GM12878 (cell line): ENCODE measurements at regions not wholly inside any gene's neighbourhood (a gene's known extent, or its start where the extent isn't known, plus 50 kb on each side); places are given as distances from the start of the nearest gene placed in this dataset.

Source experiments
- ATAC-seq: fragments of 200-7000 bp; cut with Tn5 transposase; 3 replicates; pipeline ENCODE4 v1.9.1; 2020; ENCODE audit warnings: mild to moderate bottlenecking, moderate library complexity
- BruUV-seq: library from RNA; stranded (reverse); fragments of 400-500 nt; replicated peaks from 2 replicates; lab custom pipeline; 2021; lab: Mats Ljungman, UMichigan
- CTCF ChIA-PET: fragments of 300-600 bp; sonication (Branson Sonifier 250); formaldehyde crosslinking; extraction: SDS; loops from one replicate; lab custom pipeline; 2021; ENCODE audit warnings: inconsistent platforms; lab: Yijun Ruan, JAX
- POLR2A ChIA-PET: fragments of 350-600 bp; formaldehyde crosslinking; extraction: SDS; loops from one replicate; lab custom pipeline; 2021; ENCODE audit warnings: inconsistent platforms; lab: Charles Lee
- RAD21 ChIA-PET: fragments of 300-600 bp; sonication (Branson Sonifier 250); formaldehyde crosslinking; loops from one replicate; lab custom pipeline; 2023; ENCODE audit warnings: antibody characterized with exemption; ENCODE audit not compliant: unreplicated experiment; lab: Charles Lee
- SMC1A ChIA-PET: fragments of 300-600 bp; sonication (Branson Sonifier 250); formaldehyde crosslinking; loops from one replicate; lab custom pipeline; 2023; ENCODE audit not compliant: unreplicated experiment, uncharacterized antibody; lab: Charles Lee
- DNase-seq: peaks from one replicate; pipeline ENCODE4 v3.0.0-alpha.2; 2011; ENCODE audit warnings: low read depth, low spot score
- FAIRE-seq: peaks from 3 replicates; lab custom pipeline; 2011; peaks lifted over from hg19 to GRCh38; lab: Jason Lieb, UNC
- H2AFZ ChIP-seq: 2 replicates; pipeline ENCODE4 v1.6.0; 2011; ENCODE audit warnings: low read depth, low read length, control low read depth; ENCODE audit not compliant: control insufficient read depth
- H3K27ac ChIP-seq: 2 replicates; pipeline ENCODE4 v1.5.1; 2011; ENCODE audit warnings: control low read depth; ENCODE audit not compliant: control insufficient read depth, insufficient read depth
- H3K27me3 ChIP-seq, 2 experiments: replicated peaks in 1 of 2; 2 replicates each; pipeline versions ENCODE4 v1.6.0 to v1.6.1; 2011; ENCODE audit warnings: low read length in 1 of 2; ENCODE audit not compliant: control insufficient read depth in 2 of 2, insufficient read depth in 2 of 2
- H3K36me3 ChIP-seq, 2 experiments: 2 replicates each; pipeline ENCODE4 v1.5.1; 2011; ENCODE audit warnings: low read length in 1 of 2; ENCODE audit not compliant: control insufficient read depth in 2 of 2, insufficient read depth in 2 of 2
- H3K4me1 ChIP-seq: 2 replicates; pipeline ENCODE4 v1.6.1; 2011; ENCODE audit warnings: mild to moderate bottlenecking, low read length, moderate library complexity, mixed read lengths; ENCODE audit not compliant: control insufficient read depth, insufficient read depth
- H3K4me2 ChIP-seq: 2 replicates; pipeline ENCODE4 v1.6.0; 2011; ENCODE audit warnings: control low read depth; ENCODE audit not compliant: control insufficient read depth, insufficient read depth
- H3K4me3 ChIP-seq: fragments of 200-600 bp; sonication (generic); 2 replicates; pipeline ENCODE4 v1.5.1; 2016
- H3K79me2 ChIP-seq: 2 replicates; pipeline ENCODE4 v1.6.0; 2011; ENCODE audit warnings: low read length; ENCODE audit not compliant: control insufficient read depth, insufficient read depth
- H3K9ac ChIP-seq: 2 replicates; pipeline ENCODE4 v1.8.0; 2011; ENCODE audit warnings: low read length, control low read depth, mixed read lengths; ENCODE audit not compliant: control insufficient read depth, insufficient read depth
- H3K9me3 ChIP-seq: replicated peaks from 3 replicates; pipeline ENCODE4 v1.5.1; 2011; ENCODE audit warnings: mild to moderate bottlenecking, low read length; ENCODE audit not compliant: control insufficient read depth, insufficient read depth
- H4K20me1 ChIP-seq: 2 replicates; pipeline ENCODE4 v1.6.0; 2011; ENCODE audit not compliant: control insufficient read depth, insufficient read depth
- BCL11A ChIP-seq: IDR thresholded peaks from 2 replicates; pipeline ENCODE4 v1.6.1; 2011; ENCODE audit warnings: low read depth, low read length
- DPF2 ChIP-seq: fragments of 450-650 bp; IDR thresholded peaks from 2 replicates; pipeline ENCODE4 v1.6.1; 2017; ENCODE audit warnings: mild to moderate bottlenecking
- JUND ChIP-seq: IDR thresholded peaks from 2 replicates; pipeline ENCODE4 v1.6.1; 2012; ENCODE audit warnings: low read depth, mild to moderate bottlenecking, low read length, improper control_type of control experiment, moderate library complexity
- NFIC ChIP-seq: IDR thresholded peaks from 2 replicates; pipeline ENCODE4 v1.6.1; 2012; ENCODE audit warnings: low read depth, mild to moderate bottlenecking, inconsistent platforms, low read length, moderate library complexity
- PKNOX1 ChIP-seq: fragments of 450-650 bp; IDR thresholded peaks from 2 replicates; pipeline ENCODE4 v1.6.1; 2016; ENCODE audit warnings: mild to moderate bottlenecking
- PRDM15 ChIP-seq: fragments of 450-650 bp; formaldehyde crosslinking; IDR thresholded peaks from 2 replicates; pipeline ENCODE4 v1.4.0; 2020; ENCODE audit warnings: mild to moderate bottlenecking, moderate library complexity
- SIX5 ChIP-seq: IDR thresholded peaks from 2 replicates; pipeline ENCODE4 v1.6.1; 2011; ENCODE audit warnings: mild to moderate bottlenecking, low read depth, low read length, moderate library complexity; ENCODE audit not compliant: severe bottlenecking
- WRNIP1 ChIP-seq: IDR thresholded peaks from 2 replicates; pipeline ENCODE4 v1.6.1; 2011; ENCODE audit warnings: low read depth, low read length, improper control_type of control experiment, borderline replicate concordance
- ZNF274 ChIP-seq: IDR thresholded peaks from one replicate; pipeline ENCODE4 v1.8.0; 2011; ENCODE audit not compliant: insufficient read length, insufficient read depth
- WGBS: methylation state at CpG from one replicate; pipeline ENCODE4 v1.1.6; 2016; ENCODE audit warnings: low lambda C conversion rate; ENCODE audit not compliant: insufficient replicate concordance, insufficient coverage; ENCODE audit errors: missing lambda C conversion rate; 5-methylcytosine and 5-hydroxymethylcytosine counted together
- in situ Hi-C: fragments of 300-500 bp; cut with MboI; formaldehyde crosslinking; loops from 9 replicates; pipeline ENCODE4 v1.14.3; 2018; ENCODE audit warnings: mixed read lengths
- intact Hi-C: fragments of 100-400 bp; cut with micrococcal nuclease; formaldehyde crosslinking; loops from one replicate; pipeline ENCODE4 v1.14.2; 2022; ENCODE audit not compliant: unreplicated experiment
- TF ChIP-seq, protein P1 (sequence below): IDR thresholded peaks from 2 replicates; pipeline ENCODE4 v1.6.1; 2012; ENCODE audit warnings: low read depth, low read length, improper control_type of control experiment
- TF ChIP-seq, protein P2 (sequence below): fragments of 450-650 bp; IDR thresholded peaks from 2 replicates; pipeline ENCODE4 v1.6.1; 2016; ENCODE audit warnings: mild to moderate bottlenecking
- TF ChIP-seq, protein P3 (sequence below): IDR thresholded peaks from 2 replicates; pipeline ENCODE4 v1.6.1; 2012; ENCODE audit warnings: low read depth, low read length, improper control_type of control experiment
- TF ChIP-seq, protein P4 (sequence below): IDR thresholded peaks from 2 replicates; pipeline ENCODE4 v1.6.1; 2011; ENCODE audit warnings: borderline replicate concordance, low read depth, mild to moderate bottlenecking, moderate library complexity, low read length; ENCODE audit not compliant: insufficient read depth, poor library complexity, severe bottlenecking

DNA sequence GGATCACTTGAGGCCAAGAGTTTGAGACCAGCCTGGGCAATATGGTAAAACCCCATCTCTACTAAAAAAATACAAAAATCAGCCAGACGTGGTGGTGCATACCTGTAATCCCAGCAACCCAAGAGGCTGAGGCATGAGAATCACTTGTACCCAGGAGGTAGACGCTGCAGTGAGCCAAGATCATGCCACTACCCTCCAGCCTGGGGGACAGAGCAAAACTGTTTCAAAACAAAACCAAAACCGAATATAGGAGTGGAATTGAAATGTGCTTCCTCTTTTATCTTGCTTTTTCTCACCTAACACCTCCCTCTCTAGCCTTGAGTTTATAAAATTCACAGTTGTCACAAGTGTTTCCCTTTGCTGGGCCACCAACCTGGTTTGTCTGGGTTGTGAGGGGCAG lies 181.9 kb downstream of the PAH start (continued):
- TF ChIP-seq PKNOX1, result no peak
- TF ChIP-seq, protein P1, sequence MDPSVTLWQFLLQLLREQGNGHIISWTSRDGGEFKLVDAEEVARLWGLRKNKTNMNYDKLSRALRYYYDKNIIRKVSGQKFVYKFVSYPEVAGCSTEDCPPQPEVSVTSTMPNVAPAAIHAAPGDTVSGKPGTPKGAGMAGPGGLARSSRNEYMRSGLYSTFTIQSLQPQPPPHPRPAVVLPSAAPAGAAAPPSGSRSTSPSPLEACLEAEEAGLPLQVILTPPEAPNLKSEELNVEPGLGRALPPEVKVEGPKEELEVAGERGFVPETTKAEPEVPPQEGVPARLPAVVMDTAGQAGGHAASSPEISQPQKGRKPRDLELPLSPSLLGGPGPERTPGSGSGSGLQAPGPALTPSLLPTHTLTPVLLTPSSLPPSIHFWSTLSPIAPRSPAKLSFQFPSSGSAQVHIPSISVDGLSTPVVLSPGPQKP, result no peak
- TF ChIP-seq, protein P2, sequence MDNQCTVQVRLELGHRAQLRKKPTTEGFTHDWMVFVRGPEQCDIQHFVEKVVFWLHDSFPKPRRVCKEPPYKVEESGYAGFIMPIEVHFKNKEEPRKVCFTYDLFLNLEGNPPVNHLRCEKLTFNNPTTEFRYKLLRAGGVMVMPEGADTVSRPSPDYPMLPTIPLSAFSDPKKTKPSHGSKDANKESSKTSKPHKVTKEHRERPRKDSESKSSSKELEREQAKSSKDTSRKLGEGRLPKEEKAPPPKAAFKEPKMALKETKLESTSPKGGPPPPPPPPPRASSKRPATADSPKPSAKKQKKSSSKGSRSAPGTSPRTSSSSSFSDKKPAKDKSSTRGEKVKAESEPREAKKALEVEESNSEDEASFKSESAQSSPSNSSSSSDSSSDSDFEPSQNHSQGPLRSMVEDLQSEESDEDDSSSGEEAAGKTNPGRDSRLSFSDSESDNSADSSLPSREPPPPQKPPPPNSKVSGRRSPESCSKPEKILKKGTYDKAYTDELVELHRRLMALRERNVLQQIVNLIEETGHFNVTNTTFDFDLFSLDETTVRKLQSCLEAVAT, result peak; percentile 72
- TF ChIP-seq ZNF274, result no peak
- no peak for TF ChIP-seq SIX5

GRCh38 chr12:102730996-102731395 lies 186.0 kb downstream of the PAH start:
- no TSS peak for BruUV-seq
- Histone ChIP-seq H3K4me2 (no peak overlapping the region), H3K27me3 (no peaks in the 10 kb centered on the region), H2AFZ (no peak overlapping the region), H4K20me1 (no peaks in the 10 kb centered on the region), H3K27ac (no peak overlapping the region), H3K4me1 (peaks cover 23% of the 10 kb centered on the region), H3K4me3 (no peak overlapping the region), H3K36me3 (no peaks in the 10 kb centered on the region), H3K9me3 (peaks cover 10% of the 10 kb centered on the region; the same call in 2 of the 3 replicates), H3K79me2 (no peaks in the 10 kb centered on the region), H3K9ac (no peak overlapping the region)
- no peak for DNase-seq
- ChIA-PET POLR2A (no interaction called here), RAD21 (interaction anchor here (0.5 to 2.1 kb wide), 3 partner anchors 9 to 29 kb away, joined by 3 to 13 read pairs (median 3); no protein-coding TSS in a partner anchor), CTCF (interaction anchor here (0.6 to 4.0 kb wide), 3 partner anchors 10 to 193 kb away, joined by 3 to 23 read pairs (median 3); no protein-coding TSS in a partner anchor), SMC1A (interaction anchor here (1.0 to 2.0 kb wide), 2 partner anchors 9 to 33 kb away, joined by 3 to 12 read pairs; no protein-coding TSS in a partner anchor)
- intact Hi-C loops (no loop called here), in situ Hi-C loops (loop anchor here (10.0 kb wide), 1 partner anchor 796 kb away; no protein-coding TSS in a partner anchor)
- no peak for ATAC-seq
- no peak for FAIRE-seq
- TF ChIP-seq DPF2 (no peak), BCL11A (no peak), PRDM15 (CRISPR knock-in tag) (no peak), WRNIP1 (no peak), NFIC (no peak), JUND (no peak)
- TF ChIP-seq, protein P3, sequence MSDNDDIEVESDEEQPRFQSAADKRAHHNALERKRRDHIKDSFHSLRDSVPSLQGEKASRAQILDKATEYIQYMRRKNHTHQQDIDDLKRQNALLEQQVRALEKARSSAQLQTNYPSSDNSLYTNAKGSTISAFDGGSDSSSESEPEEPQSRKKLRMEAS, result no peak
- TF ChIP-seq, protein P4, sequence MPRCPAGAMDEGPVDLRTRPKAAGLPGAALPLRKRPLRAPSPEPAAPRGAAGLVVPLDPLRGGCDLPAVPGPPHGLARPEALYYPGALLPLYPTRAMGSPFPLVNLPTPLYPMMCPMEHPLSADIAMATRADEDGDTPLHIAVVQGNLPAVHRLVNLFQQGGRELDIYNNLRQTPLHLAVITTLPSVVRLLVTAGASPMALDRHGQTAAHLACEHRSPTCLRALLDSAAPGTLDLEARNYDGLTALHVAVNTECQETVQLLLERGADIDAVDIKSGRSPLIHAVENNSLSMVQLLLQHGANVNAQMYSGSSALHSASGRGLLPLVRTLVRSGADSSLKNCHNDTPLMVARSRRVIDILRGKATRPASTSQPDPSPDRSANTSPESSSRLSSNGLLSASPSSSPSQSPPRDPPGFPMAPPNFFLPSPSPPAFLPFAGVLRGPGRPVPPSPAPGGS, result no peak
- WGBS, result 66% methylated on average over 8 of the region's 8 CpGs
